Brain microvascular endothelial cell (primary cell): ENCODE measurements at regions not wholly inside any gene's neighbourhood (a gene's known extent, or its start where the extent isn't known, plus 50 kb on each side); places are given as distances from the start of the nearest gene placed in this dataset.

Experiments used
- DNase-seq: peaks from one replicate; pipeline ENCODE4 v3.0.0-alpha.2; 2020
- H3K27ac ChIP-seq: fragments of 250-450 bp; sonication (Bioruptor Pico); 2 replicates; pipeline ENCODE4 v1.5.1; 2020; ENCODE audit warnings: mild to moderate bottlenecking, moderate library complexity
- H3K27me3 ChIP-seq: fragments of 250-450 bp; sonication (Bioruptor Pico); replicated peaks from 2 replicates; pipeline ENCODE4 v1.5.1; 2020; ENCODE audit warnings: mild to moderate bottlenecking
- H3K36me3 ChIP-seq: fragments of 250-450 bp; sonication (Bioruptor Pico); replicated peaks from 2 replicates; pipeline ENCODE4 v1.5.1; 2020; ENCODE audit warnings: mild to moderate bottlenecking
- H3K4me3 ChIP-seq: 2 replicates; pipeline ENCODE4 v1.5.1; 2011; ENCODE audit warnings: low read depth, mild to moderate bottlenecking, control low read depth, low read length, moderate library complexity
- CTCF ChIP-seq: IDR thresholded peaks from 2 replicates; pipeline ENCODE4 v1.5.1; 2011; ENCODE audit warnings: low read depth, mild to moderate bottlenecking, moderate library complexity, low read length, control low read depth, inconsistent platforms; ENCODE audit errors: missing control alignments
- in situ Hi-C: cut with HindIII; loops from 2 replicates; pipeline ENCODE4 v1.10.0; 2017; ENCODE audit warnings: low sequenced_read_pairs, low pct_ligation_motif_present

- no peak overlapping the region for H3K4me3 ChIP-seq
- no peaks in the 10 kb centered on the region for H3K27me3 ChIP-seq
- in situ Hi-C loops = no loop called here
- no peak for TF ChIP-seq CTCF
- no peak overlapping the region for H3K27ac ChIP-seq
- DNase-seq = no peak
- H3K36me3 ChIP-seq = no peaks in the 10 kb centered on the region
These were observed 504.6 kb downstream of the ALG10 start for GRCh38 chr12:34526946-34527345.

GRCh38 chr12:34547276-34547675 lies 525.0 kb downstream of the ALG10 start:
- Histone ChIP-seq H3K4me3 (no peak overlapping the region), H3K27me3 (no peaks in the 10 kb centered on the region), H3K27ac (no peak overlapping the region), H3K36me3 (no peaks in the 10 kb centered on the region)
- no peak for DNase-seq
- no peak for TF ChIP-seq CTCF
- in situ Hi-C loops = no loop called here

DNA sequence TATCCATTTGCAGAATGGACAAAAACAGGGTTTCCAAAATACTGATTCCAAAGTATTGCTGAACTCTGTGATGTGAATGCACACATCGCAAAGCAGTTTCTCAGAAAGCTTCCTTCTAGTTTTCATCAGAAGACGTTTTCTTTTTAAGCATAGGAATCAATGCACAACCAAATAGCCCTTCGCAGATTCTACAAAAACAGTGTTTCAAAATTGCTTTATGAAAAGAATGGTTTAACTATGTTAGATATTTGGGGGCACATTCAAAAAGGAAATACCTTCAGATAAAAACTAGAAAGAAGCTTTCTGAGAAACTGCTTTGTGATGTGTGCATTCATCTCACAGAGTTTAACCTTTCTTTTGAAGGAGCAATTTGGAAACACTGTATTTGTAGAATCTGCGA lies 569.7 kb downstream of the ALG10 start:
- Histone ChIP-seq H3K27ac (no peak overlapping the region), H3K36me3 (no peaks in the 10 kb centered on the region), H3K27me3 (no peaks in the 10 kb centered on the region), H3K4me3 (no peak overlapping the region)
- in situ Hi-C loops = no loop called here
- no peak for DNase-seq
- no peak for TF ChIP-seq CTCF

DNA sequence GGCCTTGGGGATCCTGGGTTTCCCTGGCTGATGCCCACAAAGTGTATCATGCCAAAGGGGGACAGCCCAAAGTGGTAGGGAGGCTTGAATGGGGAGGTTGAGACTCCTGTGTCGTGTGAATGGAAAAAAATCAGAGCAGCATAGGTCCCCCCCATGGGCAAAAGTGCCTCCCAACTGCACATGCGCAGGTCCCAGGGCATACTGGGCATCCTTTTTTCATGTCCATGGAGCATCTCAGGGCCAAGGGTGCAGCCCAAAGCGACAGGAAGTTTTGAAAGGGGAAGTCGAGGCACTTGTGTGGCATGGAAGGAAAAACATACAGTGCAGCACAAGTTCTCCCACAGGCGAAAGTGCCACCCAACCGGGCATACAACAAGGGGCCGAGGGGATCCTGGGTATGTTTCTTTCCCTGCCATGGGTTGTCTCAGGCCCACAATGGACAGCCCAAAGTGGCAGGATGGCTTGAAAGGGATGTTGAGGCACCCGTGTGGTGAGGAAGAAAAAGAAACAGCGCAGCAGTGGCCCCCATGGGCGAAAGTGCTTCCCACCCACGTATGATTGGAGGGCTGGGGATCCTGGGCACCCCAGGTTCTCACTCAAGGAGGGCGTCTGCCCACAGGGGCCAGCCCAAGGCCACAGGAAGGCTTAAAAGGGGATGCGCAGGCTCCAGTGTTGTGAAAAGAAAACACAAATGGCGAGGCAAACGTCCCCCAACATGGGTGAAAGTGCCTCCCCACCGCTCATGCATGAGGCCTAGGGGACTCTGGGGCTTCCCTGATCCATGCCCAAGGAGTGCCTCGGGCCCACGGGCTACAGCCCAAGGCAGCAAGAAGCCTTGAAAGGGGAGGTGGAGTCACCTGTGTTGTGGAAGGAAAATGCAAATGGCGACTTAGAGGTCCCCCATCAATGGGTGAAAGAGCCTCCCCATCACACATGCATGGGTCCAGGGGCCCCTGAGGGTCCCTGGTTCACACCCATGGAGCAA lies 573.7 kb downstream of the ALG10 start:
- in situ Hi-C loops = no loop called here
- DNase-seq = no peak
- no peak overlapping the region for H3K4me3 ChIP-seq

DNA sequence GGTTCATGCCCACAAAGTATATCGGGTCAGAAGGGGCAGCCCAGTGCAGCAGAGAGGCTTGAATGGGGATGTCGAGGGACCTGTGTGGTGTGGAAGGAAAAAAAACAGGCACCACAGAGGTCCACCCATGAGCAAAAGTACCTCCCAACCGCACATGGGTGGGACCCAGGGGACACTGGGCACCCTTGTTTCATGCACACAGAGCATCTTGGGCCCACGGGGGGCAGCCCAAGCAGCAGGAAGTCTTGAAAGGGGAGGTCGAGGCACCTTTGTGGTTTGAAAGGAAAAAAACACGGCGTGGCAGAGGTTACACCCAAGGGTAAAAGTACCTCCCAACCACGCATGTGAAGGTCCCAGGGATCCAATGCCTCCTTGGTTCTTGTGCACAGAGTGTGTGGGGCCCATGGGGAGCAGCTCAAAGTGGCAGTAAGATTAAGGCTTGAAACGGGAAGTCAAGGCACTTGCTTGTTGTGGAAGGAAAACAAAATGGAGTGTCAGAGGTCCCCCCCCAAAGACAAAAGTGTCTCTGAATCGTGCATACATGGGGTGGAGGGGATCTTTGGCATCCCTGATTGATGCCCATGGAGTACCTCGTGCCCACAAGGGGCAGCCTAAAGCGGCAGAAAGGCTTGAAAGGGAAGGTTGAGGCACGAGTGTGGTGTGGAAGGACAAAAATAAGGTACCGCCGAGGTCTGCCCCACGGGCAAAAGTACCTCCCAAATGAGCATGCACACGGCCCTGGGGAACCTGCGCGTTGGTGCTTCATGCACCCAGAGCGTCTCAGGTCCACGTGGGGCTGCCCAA lies 575.5 kb downstream of the ALG10 start:
- no peak for TF ChIP-seq CTCF
- no peaks in the 10 kb centered on the region for H3K36me3 ChIP-seq
- no peaks in the 10 kb centered on the region for H3K27me3 ChIP-seq
- H3K27ac ChIP-seq = no peak overlapping the region
- DNase-seq = no peak
- no peak overlapping the region for H3K4me3 ChIP-seq
- in situ Hi-C loops = no loop called here

More for the DNA sequence above, 573.7 kb downstream of the ALG10 start:
- no peaks in the 10 kb centered on the region for H3K27me3 ChIP-seq
- no peaks in the 10 kb centered on the region for H3K36me3 ChIP-seq
- H3K27ac ChIP-seq = no peak overlapping the region
- TF ChIP-seq CTCF = no peak
